ENCODE measurements at regions not wholly inside any gene's neighbourhood (a gene's known extent, or its start where the extent isn't known, plus 50 kb on each side); places are given as distances from the start of the nearest gene placed in this dataset.
"Not testable (repeated sequence)": the region's sequence is repeated elsewhere in the genome, so short reads cannot be mapped to it uniquely, and the experiment has no call there.

- WGBS, 10 experiments: 15 to 94% (median 90%) methylated on average over 1 to 3 of the region's 3 CpGs; no CpG with 5 or more reads in 1 of the 10 experiments
- ATAC-seq (replicated peaks in 6 of 8): no peak
- in situ Hi-C loops (cut with MboI; ENCODE audit: low pct_unique_long_range_greater_than_20kb in 2 of 9, low sequenced_read_pairs in 9 of 9, unreplicated experiment in 9 of 9): no loop called here
- H3K27ac ChIP-seq: no peak overlapping the region
- no peaks in the 10 kb centered on the region for H3K4me1 ChIP-seq (replicated peaks in 1 of 2)
- no peak overlapping the region for H3K4me3 ChIP-seq
Observed at GRCh38 chr5:130964231-130965202, 200.5 kb downstream of the HINT1 start.

- WGBS, 10 experiments: 17 to 100% (median 78%) methylated on average over 1 of the region's 1 CpG
- in situ Hi-C loops (cut with MboI; ENCODE audit: low pct_unique_long_range_greater_than_20kb in 2 of 9, low sequenced_read_pairs in 9 of 9, unreplicated experiment in 9 of 9): no loop called here
- Histone ChIP-seq H3K27ac (no peak overlapping the region), H3K4me3 (no peak overlapping the region), H3K4me1 (replicated peaks in 1 of 2) (no peaks in the 10 kb centered on the region)
- no peak for ATAC-seq (replicated peaks in 6 of 8)
Observed at GRCh38 chr5:130963798-130964197, 201.3 kb downstream of the HINT1 start.

- no peaks in the 10 kb centered on the region for H3K4me1 ChIP-seq (replicated peaks in 1 of 2)
- H3K27ac ChIP-seq: no peak overlapping the region
- no peak overlapping the region for H3K4me3 ChIP-seq
- 0 to 100% (median 86%) methylated on average over 1 of the region's 1 CpG; no CpG with 5 or more reads in 5 of the 10 experiments for WGBS, 10 experiments
- ATAC-seq (replicated peaks in 6 of 8): no peak
- in situ Hi-C loops (cut with MboI; ENCODE audit: low pct_unique_long_range_greater_than_20kb in 2 of 9, low sequenced_read_pairs in 9 of 9, unreplicated experiment in 9 of 9): no loop called here
Observed at GRCh38 chr5:130957151-130957550, 207.9 kb downstream of the HINT1 start.

- no peak overlapping the region for H3K4me3 ChIP-seq
- in situ Hi-C loops (cut with MboI; ENCODE audit: low pct_unique_long_range_greater_than_20kb in 2 of 9, low sequenced_read_pairs in 9 of 9, unreplicated experiment in 9 of 9): no loop called here
- H3K27ac ChIP-seq: no peak overlapping the region
- no peaks in the 10 kb centered on the region for H3K4me1 ChIP-seq (replicated peaks in 1 of 2)
- no peak for ATAC-seq (replicated peaks in 6 of 8)
Observed at GRCh38 chr5:130955041-130955440, 210.0 kb downstream of the HINT1 start.

GRCh38 chr5:130954336-130954735, 210.7 kb downstream of the HINT1 start:
- no peak for ATAC-seq (replicated peaks in 6 of 8)
- H3K4me3 ChIP-seq: no peak overlapping the region
- in situ Hi-C loops (cut with MboI; ENCODE audit: low pct_unique_long_range_greater_than_20kb in 2 of 9, low sequenced_read_pairs in 9 of 9, unreplicated experiment in 9 of 9): no loop called here
- H3K27ac ChIP-seq: no peak overlapping the region
- no peaks in the 10 kb centered on the region for H3K4me1 ChIP-seq (replicated peaks in 1 of 2)
- 0 to 100% (median 89%) methylated on average over 1 of the region's 1 CpG; no CpG with 5 or more reads in 1 of the 10 experiments for WGBS, 10 experiments

- WGBS, 10 experiments: 3 to 94% (median 83%) methylated on average over 2 to 3 of the region's 3 CpGs; no CpG with 5 or more reads in 1 of the 10 experiments
- H3K27ac ChIP-seq: no peak overlapping the region
- no peak overlapping the region for H3K4me3 ChIP-seq
- ATAC-seq (replicated peaks in 6 of 8): peak in 3 of 8 experiments; percentile 14 to 56 (median 39)
- in situ Hi-C loops (cut with MboI; ENCODE audit: low pct_unique_long_range_greater_than_20kb in 2 of 9, low sequenced_read_pairs in 9 of 9, unreplicated experiment in 9 of 9): no loop called here
- peaks cover 0 to 8% of the 10 kb centered on the region in 2 donors for H3K4me1 ChIP-seq (replicated peaks in 1 of 2)
Observed at GRCh38 chr5:130939059-130939458, 226.0 kb downstream of the HINT1 start.

GRCh38 chr5:130937046-130937445, 228.0 kb downstream of the HINT1 start:
- in situ Hi-C loops (cut with MboI; ENCODE audit: low pct_unique_long_range_greater_than_20kb in 2 of 9, low sequenced_read_pairs in 9 of 9, unreplicated experiment in 9 of 9): no loop called here
- no peak for ATAC-seq (replicated peaks in 6 of 8)
- no peak overlapping the region for H3K27ac ChIP-seq
- 0 to 91% (median 55%) methylated on average over 1 to 2 of the region's 2 CpGs; no CpG with 5 or more reads in 6 of the 10 experiments for WGBS, 10 experiments
- H3K4me1 ChIP-seq (replicated peaks in 1 of 2): peaks cover 0 to 8% of the 10 kb centered on the region in 2 donors
- H3K4me3 ChIP-seq: no peak overlapping the region

GRCh38 chr5:130923543-130924124, 241.4 kb downstream of the HINT1 start:
- ATAC-seq (replicated peaks in 6 of 8): peak in 1 of 8 experiments; percentile 63
- in situ Hi-C loops (cut with MboI; ENCODE audit: low pct_unique_long_range_greater_than_20kb in 2 of 9, low sequenced_read_pairs in 9 of 9, unreplicated experiment in 9 of 9): no loop called here
- 0 to 79% methylated on average over 1 to 2 of the region's 3 CpGs; no CpG with 5 or more reads in 8 of the 10 experiments for WGBS, 10 experiments
- Histone ChIP-seq H3K4me3 (no peak overlapping the region), H3K27ac (no peak overlapping the region), H3K4me1 (replicated peaks in 1 of 2) (no peaks in the 10 kb centered on the region)

- in situ Hi-C loops (cut with MboI; ENCODE audit: low pct_unique_long_range_greater_than_20kb in 2 of 9, low sequenced_read_pairs in 9 of 9, unreplicated experiment in 9 of 9): no loop called here
- Histone ChIP-seq H3K4me1 (replicated peaks in 1 of 2) (no peaks in the 10 kb centered on the region), H3K27ac (no peak overlapping the region), H3K4me3 (no peak overlapping the region)
- no peak for ATAC-seq (replicated peaks in 6 of 8)
Observed at GRCh38 chr5:130912088-130912487, 253.0 kb downstream of the HINT1 start.

- Histone ChIP-seq H3K4me3 (no peak overlapping the region), H3K4me1 (replicated peaks in 1 of 2) (no peaks in the 10 kb centered on the region), H3K27ac (no peak overlapping the region)
- 7 to 100% (median 79%) methylated on average over 1 to 3 of the region's 3 CpGs for WGBS, 10 experiments
- in situ Hi-C loops (cut with MboI; ENCODE audit: low pct_unique_long_range_greater_than_20kb in 2 of 9, low sequenced_read_pairs in 9 of 9, unreplicated experiment in 9 of 9): no loop called here
- ATAC-seq (replicated peaks in 6 of 8): no peak
Observed at GRCh38 chr5:130908186-130908585, 256.9 kb downstream of the HINT1 start.

GRCh38 chr5:130897537-130898195, 267.4 kb downstream of the HINT1 start:
- 0 to 100% (median 67%) methylated on average over 1 to 7 of the region's 24 CpGs; no CpG with 5 or more reads in 2 of the 10 experiments for WGBS, 10 experiments
- in situ Hi-C loops (cut with MboI; ENCODE audit: low pct_unique_long_range_greater_than_20kb in 2 of 9, low sequenced_read_pairs in 9 of 9, unreplicated experiment in 9 of 9); H3K4me1 ChIP-seq (replicated peaks in 1 of 2): not testable (repeated sequence)
- peak in 4 of 8 experiments; percentile 16 to 65 (median 34) for ATAC-seq (replicated peaks in 6 of 8)
- Histone ChIP-seq H3K27ac (peak overlapping the region; percentile 7 to 91), H3K4me3 (peak overlapping the region; percentile 7 to 39 (median 17))

GRCh38 chr5:130897181-130897536, 267.9 kb downstream of the HINT1 start:
- H3K4me1 ChIP-seq (replicated peaks in 1 of 2); in situ Hi-C loops (cut with MboI; ENCODE audit: low pct_unique_long_range_greater_than_20kb in 2 of 9, low sequenced_read_pairs in 9 of 9, unreplicated experiment in 9 of 9); ATAC-seq (replicated peaks in 6 of 8): not testable (repeated sequence)
- 0 to 100% (median 55%) methylated on average over 1 to 2 of the region's 2 CpGs; no CpG with 5 or more reads in 5 of the 10 experiments for WGBS, 10 experiments
- peak overlapping the region in 1 of 2 donors; percentile 91 for H3K27ac ChIP-seq
- peak overlapping the region; percentile 7 to 39 (median 17) for H3K4me3 ChIP-seq

GRCh38 chr5:130896636-130897035, 268.4 kb downstream of the HINT1 start:
- H3K4me1 ChIP-seq (replicated peaks in 1 of 2): peaks cover 0 to 4% of the 10 kb centered on the region in 2 donors
- H3K27ac ChIP-seq: no peak overlapping the region
- 4 to 100% (median 86%) methylated on average over 2 of the region's 2 CpGs; no CpG with 5 or more reads in 1 of the 10 experiments for WGBS, 10 experiments
- no peak overlapping the region for H3K4me3 ChIP-seq
- ATAC-seq (replicated peaks in 6 of 8): no peak
- in situ Hi-C loops (cut with MboI; ENCODE audit: low pct_unique_long_range_greater_than_20kb in 2 of 9, low sequenced_read_pairs in 9 of 9, unreplicated experiment in 9 of 9): no loop called here

Measured in motor neuron (in vitro differentiated cells).